MCF 10A (cell line): ENCODE measurements at regions not wholly inside any gene's neighbourhood (a gene's known extent, or its start where the extent isn't known, plus 50 kb on each side); places are given as distances from the start of the nearest gene placed in this dataset.

Experiments
- BruUV-seq: library from RNA; stranded (reverse); fragments of 400-500 nt; replicated peaks from 2 replicates; lab custom pipeline; 2021; lab: Mats Ljungman, UMichigan
- CTCF ChIA-PET: fragments of 300-600 bp; sonication (Branson Sonifier 250); formaldehyde crosslinking; extraction: SDS; loops from one replicate; lab custom pipeline; 2021; ENCODE audit warnings: antibody characterized with exemption, inconsistent platforms; lab: Yijun Ruan, JAX
- POLR2A ChIA-PET: fragments of 300-600, 350-650 bp; sonication (Branson Sonifier 250); formaldehyde crosslinking; extraction: SDS; loops from one replicate; lab custom pipeline; 2020; ENCODE audit warnings: antibody characterized with exemption, inconsistent platforms; lab: Yijun Ruan, JAX
- DNase-seq: peaks from one replicate; pipeline ENCODE4 v3.0.0-alpha.2; 2018; ENCODE audit not compliant: unreplicated experiment
- H3K27ac Mint-ChIP-seq: one replicate; pipeline ENCODE4 v1.8.0; 2022; ENCODE audit warnings: mild to moderate bottlenecking, low read depth, mixed read lengths; ENCODE audit not compliant: unreplicated experiment
- H3K27me3 Mint-ChIP-seq: one replicate; pipeline ENCODE4 v1.8.0; 2022; ENCODE audit warnings: mixed read lengths; ENCODE audit not compliant: insufficient read depth, unreplicated experiment
- H3K36me3 Mint-ChIP-seq: one replicate; pipeline ENCODE4 v1.8.0; 2022; ENCODE audit warnings: mild to moderate bottlenecking, moderate library complexity, mixed read lengths; ENCODE audit not compliant: insufficient read depth, unreplicated experiment
- H3K4me1 Mint-ChIP-seq: one replicate; pipeline ENCODE4 v1.8.0; 2022; ENCODE audit warnings: mixed read lengths; ENCODE audit not compliant: insufficient read depth, unreplicated experiment
- H3K4me3 Mint-ChIP-seq: one replicate; pipeline ENCODE4 v1.8.0; 2022; ENCODE audit warnings: mild to moderate bottlenecking, moderate library complexity, mixed read lengths; ENCODE audit not compliant: unreplicated experiment
- H3K9me3 Mint-ChIP-seq: one replicate; pipeline ENCODE4 v1.8.0; 2022; ENCODE audit warnings: mixed read lengths; ENCODE audit not compliant: unreplicated experiment
- CTCF ChIP-seq: fragments of 200-600 bp; IDR thresholded peaks from one replicate; pipeline ENCODE4 v1.8.0; 2022; ENCODE audit warnings: antibody characterized with exemption, mild to moderate bottlenecking; ENCODE audit not compliant: unreplicated experiment
- intact Hi-C: fragments of 100-400 bp; cut with micrococcal nuclease; formaldehyde crosslinking; loops from 2 replicates; pipeline ENCODE4 v1.14.1; 2022

DNA sequence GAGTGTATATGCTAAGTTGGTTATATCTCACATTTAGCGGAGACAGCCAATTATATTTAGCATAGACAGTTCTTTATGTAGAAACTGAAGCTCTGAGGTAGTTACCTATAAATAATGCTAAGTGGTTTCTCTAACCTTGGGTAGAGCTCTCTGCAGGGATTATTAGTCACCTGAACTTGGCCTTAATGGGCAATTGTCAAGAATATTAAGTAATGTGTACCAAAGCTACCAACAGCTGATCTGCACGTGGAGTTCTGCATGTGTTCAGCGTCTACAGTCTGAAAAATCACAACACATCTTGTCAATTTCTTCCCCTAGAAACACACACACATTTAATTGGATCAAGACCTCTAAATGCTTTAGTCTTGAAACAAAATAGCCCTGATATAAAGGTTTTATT lies 740.6 kb upstream of the FAM241A start:
- H3K9me3 Mint-ChIP-seq = no peaks in the 10 kb centered on the region
- no TSS peak for BruUV-seq
- no peak for TF ChIP-seq CTCF
- ChIA-PET POLR2A (no interaction called here), CTCF (no interaction called here)
- H3K27me3 Mint-ChIP-seq = no peaks in the 10 kb centered on the region
- H3K4me1 Mint-ChIP-seq = peaks cover 8% of the 10 kb centered on the region
- no peaks in the 10 kb centered on the region for H3K36me3 Mint-ChIP-seq
- DNase-seq = no peak
- no peak overlapping the region for H3K4me3 Mint-ChIP-seq
- H3K27ac Mint-ChIP-seq = no peak overlapping the region
- intact Hi-C loops = no loop called here

- no TSS peak for BruUV-seq
- no peaks in the 10 kb centered on the region for H3K27me3 Mint-ChIP-seq
- H3K4me3 Mint-ChIP-seq = no peak overlapping the region
- H3K27ac Mint-ChIP-seq = no peak overlapping the region
- CTCF ChIA-PET = no interaction called here
- H3K4me1 Mint-ChIP-seq = peaks cover 3% of the 10 kb centered on the region
- DNase-seq = no peak
- H3K9me3 Mint-ChIP-seq = no peaks in the 10 kb centered on the region
- intact Hi-C loops = no loop called here
- POLR2A ChIA-PET = no interaction called here
- H3K36me3 Mint-ChIP-seq = no peaks in the 10 kb centered on the region
- TF ChIP-seq CTCF = no peak
Observed at GRCh38 chr4:111405989-111406388, 739.3 kb upstream of the FAM241A start.

DNA sequence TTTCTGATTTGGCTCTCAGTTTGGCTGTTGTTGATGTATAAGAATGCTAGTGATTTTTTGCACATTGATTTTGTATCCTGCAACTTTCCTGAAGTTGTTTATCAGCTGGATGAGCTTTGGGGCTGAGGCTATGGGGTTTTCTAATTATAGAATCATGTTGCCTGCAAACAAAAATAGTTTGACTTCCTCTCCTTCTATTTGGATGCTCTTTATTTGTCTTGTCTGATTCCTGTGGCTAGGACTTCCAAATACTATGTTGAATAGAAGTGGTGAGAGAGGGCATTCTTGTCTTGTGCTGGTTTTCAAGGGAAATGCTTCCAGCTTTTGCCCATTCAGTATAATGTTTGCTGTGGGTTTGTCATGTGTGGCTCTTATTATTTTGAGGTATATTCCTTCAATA lies 734.7 kb upstream of the FAM241A start:
- Mint-ChIP-seq H3K9me3 (no peaks in the 10 kb centered on the region), H3K27ac (no peak overlapping the region), H3K4me3 (no peak overlapping the region), H3K36me3 (no peaks in the 10 kb centered on the region), H3K27me3 (no peaks in the 10 kb centered on the region), H3K4me1 (no peaks in the 10 kb centered on the region)
- intact Hi-C loops = no loop called here
- CTCF ChIA-PET = interaction anchor here (1.0 kb wide), 1 partner anchor 128 kb away, joined by 3 read pairs; no protein-coding TSS in a partner anchor
- BruUV-seq = no TSS peak
- POLR2A ChIA-PET = no interaction called here
- DNase-seq = no peak
- no peak for TF ChIP-seq CTCF

DNA sequence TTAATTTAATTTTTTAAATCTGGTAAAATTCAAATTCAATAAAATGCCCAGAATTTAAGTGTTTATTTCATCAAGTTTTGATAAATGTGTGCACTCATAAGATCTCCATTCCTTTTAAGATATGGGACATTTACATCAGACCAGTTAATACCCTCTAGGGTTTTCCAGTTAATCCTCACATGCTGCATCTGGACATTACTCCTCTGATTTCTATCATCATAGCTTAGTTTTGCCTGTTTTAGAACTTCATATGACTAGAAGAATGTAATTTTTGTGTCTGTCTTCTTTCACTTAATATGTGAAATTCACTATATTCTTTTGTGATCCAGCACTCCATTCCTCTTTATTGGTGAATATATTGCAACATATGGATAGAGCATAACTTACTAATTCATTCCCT lies 727.7 kb upstream of the FAM241A start:
- H3K9me3 Mint-ChIP-seq = no peaks in the 10 kb centered on the region
- no peak for TF ChIP-seq CTCF
- DNase-seq = no peak
- intact Hi-C loops = no loop called here
- H3K27me3 Mint-ChIP-seq = no peaks in the 10 kb centered on the region
- POLR2A ChIA-PET = no interaction called here
- H3K27ac Mint-ChIP-seq = no peak overlapping the region
- H3K36me3 Mint-ChIP-seq = no peaks in the 10 kb centered on the region
- H3K4me3 Mint-ChIP-seq = no peak overlapping the region
- no peaks in the 10 kb centered on the region for H3K4me1 Mint-ChIP-seq
- no TSS peak for BruUV-seq
- CTCF ChIA-PET = no interaction called here
